SH-SY5Y (cell line): ENCODE measurements at regions not wholly inside any gene's neighbourhood (a gene's known extent, or its start where the extent isn't known, plus 50 kb on each side); places are given as distances from the start of the nearest gene placed in this dataset.

ENCODE experiments used
- GATA2 ChIP-seq: IDR thresholded peaks from 2 replicates; pipeline ENCODE4 v1.6.1; 2011; ENCODE audit warnings: mild to moderate bottlenecking, low read depth, low read length
- GATA3 ChIP-seq: IDR thresholded peaks from 2 replicates; pipeline ENCODE4 v1.6.1; 2011; ENCODE audit warnings: low read depth, mild to moderate bottlenecking, low read length, moderate library complexity

GRCh38 chr1:177526201-177526600 lies 355.4 kb downstream of the BRINP2 start:
- TF ChIP-seq GATA2 (no peak), GATA3 (no peak)
